SKM-1 (cell line): ENCODE measurements at regions not wholly inside any gene's neighbourhood (a gene's known extent, or its start where the extent isn't known, plus 50 kb on each side); places are given as distances from the start of the nearest gene placed in this dataset.
"Not testable (repeated sequence)": the region's sequence is repeated elsewhere in the genome, so short reads cannot be mapped to it uniquely, and the experiment has no call there.

ENCODE experiments used
- DNase-seq: peaks from one replicate; lab custom pipeline; 2025; ENCODE audit not compliant: unreplicated experiment; lab: John Stamatoyannopoulos, UW

DNA sequence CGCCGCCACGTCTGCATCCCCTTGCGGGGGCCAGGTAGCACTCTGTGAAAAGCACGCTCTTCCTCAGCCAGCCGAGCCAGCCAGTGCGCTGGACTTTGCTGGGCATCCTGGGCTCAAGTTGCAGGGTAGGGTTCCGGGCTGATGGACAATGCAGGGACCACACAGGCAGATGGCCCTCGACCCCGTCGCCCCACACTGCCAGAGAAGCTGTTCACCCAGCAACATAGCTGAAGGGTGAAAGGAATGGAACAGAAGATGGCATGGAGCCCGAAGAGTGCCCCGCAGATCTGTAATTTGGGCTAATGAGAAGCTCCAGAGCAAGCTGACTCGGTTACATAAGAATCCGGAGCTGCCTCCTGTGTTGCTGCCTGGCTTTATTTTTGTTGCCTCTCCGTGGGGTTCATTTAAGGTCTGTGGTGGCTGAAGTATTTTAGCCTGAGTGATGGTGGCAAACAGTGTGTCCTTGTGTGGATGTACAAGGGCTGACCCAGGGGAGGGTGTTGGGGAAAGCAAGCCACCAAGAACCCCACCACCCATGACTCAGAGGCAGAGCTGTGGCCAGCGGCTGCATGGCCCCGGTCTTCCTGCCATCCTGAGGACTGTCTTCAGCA is 105.8 kb downstream of the SOX1 start:
- DNase-seq: no peak

DNA sequence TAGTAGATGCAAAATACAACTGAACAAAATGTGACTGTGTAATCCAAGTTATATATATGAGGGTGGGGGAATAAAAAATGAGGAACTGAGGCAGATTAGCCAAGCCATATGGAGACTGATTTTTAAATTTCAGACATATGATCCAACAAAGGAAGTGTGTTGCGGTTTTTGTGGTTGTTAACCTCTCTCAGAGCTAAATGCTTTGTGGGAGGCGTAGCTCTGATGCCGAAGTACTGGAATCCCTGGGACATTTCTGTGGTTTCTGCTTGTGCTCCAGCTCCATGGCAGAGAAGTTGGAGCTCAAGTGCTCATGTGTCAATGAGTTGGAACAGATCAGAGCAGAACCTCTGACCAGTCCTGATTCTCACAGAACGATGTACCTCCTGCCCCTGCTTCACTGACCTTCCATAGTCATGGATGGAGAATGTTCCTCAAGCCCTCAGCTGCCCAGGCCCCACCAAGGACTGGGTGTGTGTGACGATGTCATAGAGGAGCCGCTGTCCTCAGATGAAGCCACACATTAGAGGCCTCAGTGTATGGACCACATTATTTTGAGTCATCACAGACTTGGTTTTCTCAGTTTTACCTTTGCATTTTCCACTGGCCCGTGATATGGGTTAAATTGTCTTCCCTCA is 107.6 kb downstream of the SOX1 start:
- DNase-seq: no peak

DNA sequence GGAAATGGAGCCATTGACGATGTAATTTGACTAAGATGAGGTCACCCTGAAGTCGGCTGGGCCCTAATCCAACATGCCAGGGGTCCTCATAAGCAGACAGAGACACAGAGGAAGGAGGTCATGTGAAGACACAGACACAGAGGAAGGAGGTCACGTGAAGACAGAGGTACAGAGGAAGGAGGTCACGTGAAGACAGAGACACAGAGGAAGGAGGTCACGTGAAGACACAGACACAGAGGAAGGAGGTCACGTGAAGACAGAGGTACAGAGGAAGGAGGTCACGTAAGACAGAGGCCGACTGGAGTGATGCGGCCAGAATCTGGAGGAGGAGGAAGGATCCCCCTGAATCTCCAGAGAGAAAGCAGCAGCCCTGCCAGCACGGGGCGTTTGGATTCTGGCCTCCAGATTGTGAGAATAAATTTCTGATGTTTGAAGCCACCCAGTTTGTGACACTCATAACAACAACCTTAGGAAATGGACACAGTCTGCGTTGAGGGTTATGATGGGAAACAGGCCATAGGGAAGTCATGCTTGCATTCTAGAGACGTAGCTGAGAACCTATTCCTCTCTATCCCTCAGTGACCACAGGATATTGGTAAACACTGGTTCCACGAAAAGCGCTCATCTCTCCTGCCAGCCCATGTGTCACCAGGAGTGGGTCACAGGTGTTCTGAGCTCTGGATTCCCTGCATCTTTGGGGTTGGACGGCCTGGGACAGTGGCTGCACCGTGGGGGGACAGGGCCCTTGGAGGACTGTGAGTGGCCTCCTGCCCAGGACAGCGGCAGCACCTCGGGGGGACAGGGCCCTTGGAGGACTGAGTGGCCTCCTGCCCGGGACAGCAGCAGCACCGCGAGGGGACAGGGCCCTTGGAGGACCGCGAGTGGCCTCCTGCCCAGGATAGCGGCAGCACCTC is 108.5 kb downstream of the SOX1 start:
- no peak for DNase-seq

DNA sequence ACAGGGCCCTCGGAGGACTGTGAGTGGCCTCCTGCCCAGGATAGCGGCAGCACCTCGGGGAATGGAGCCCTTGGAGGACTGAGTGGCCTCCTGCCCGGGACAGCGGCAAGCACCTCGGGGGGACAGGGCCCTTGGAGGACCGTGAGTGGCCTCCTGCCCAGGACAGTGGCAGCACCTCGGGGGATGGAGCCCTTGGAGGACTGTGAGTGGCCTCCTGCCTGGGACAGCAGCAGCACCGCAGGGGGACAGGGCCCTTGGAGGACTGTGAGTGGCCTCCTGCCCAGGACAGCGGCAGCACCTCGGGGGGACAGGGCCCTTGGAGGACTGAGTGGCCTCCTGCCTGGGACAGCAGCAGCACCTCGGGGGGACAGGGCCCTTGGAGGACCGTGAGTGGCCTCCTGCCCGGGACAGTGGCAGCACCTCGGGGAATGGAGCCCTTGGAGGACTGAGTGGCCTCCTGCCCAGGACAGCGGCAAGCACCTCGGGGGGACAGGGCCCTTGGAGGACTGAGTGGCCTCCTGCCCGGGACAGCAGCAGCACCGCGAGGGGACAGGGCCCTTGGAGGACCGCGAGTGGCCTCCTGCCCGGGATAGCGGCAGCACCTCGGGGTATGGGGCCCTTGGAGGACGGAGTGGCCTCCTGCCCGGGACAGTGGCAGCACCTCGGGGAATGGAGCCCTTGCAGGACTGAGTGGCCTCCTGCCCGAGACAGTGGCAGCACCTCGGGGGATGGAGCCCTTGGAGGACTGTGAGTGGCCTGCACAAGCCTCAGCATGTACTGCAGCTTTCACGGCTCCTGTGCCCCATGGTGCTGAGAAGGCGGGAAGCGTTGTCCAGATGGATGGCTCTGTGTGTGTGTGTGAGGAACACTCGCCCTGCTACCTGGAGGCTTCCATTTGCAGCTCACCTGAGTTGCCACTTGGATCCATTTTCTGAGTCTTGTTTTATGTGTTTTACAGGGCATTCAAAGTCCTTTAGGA is 109.5 kb downstream of the SOX1 start:
- DNase-seq: not testable (repeated sequence)

DNA sequence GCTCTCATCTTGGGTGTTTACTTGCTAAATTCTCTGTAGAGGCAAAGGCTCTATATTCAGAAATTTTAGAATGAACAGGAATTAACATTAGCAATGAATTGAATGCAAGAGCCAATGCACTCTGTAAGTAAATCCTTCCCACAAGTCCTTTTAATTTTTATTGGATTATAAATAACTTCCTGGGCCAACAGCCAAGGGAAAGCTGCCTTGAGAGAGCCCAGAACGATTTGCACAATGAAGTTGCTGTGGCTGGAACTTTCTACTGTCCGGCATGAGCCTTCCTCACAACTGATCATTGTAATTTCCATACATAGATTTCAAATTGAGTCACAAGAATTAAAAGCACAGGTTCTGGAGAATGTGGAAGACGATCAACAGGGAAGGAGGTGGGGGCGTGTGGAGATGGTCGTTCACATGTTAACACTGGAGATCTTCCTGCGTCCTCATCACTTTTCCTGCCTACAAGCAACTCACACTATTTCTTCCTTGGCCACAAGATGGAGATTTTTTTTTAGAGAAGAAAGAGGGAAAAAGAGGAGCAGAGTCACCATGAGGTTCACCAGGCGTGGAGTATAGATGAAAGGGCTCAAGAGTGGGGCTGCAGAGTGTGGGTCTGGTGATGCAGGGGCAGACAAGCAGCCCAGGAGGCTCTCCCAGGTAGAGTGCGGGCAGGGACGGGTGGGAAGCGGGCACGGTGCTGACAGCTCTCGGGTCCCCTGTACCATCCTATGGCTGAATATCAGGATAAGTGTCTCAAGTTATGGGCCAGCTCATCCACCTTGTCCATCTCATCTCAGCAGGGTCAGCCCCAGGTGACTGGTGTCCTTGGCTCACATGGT is 110.7 kb downstream of the SOX1 start:
- no peak for DNase-seq

DNA sequence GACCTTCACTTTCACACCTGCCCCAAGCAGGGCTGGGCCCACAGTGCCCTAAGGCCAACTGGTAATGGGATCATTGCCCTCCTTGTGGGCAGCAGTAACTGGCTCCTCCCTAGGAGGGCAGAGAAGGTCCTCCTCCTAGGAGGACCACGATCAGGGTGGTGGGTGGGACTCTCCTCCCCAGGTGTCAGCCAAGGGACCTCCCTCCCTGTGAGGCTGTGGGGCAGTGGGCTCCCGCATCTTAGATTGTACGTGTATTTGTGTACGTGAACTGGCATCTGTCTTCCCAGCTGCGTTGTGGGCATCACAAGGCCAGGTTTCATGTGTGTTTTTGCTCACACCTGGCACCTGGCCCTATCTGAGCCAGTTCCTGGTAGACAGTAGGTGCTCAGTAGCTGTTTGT is 111.8 kb downstream of the SOX1 start:
- DNase-seq: no peak

DNA sequence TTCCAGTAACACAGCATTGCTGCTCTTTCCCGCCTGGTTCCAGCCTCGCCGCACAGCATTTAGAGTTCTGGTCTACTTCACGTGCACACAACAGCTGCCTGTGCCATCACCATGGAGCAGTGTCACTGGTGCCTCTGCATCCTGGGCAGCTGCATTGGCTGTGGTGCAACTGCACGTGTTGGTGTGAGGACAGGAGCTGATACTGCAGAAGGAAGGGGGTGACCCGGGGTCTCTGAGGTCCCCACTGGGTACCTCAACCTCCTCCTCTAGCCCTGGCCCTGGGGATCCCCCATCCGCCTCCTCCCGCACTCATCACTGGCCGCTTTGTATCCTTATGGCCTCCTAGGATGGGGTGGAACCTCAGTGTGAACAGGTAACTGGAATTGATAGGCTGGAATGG is 112.5 kb downstream of the SOX1 start:
- DNase-seq: no peak

DNA sequence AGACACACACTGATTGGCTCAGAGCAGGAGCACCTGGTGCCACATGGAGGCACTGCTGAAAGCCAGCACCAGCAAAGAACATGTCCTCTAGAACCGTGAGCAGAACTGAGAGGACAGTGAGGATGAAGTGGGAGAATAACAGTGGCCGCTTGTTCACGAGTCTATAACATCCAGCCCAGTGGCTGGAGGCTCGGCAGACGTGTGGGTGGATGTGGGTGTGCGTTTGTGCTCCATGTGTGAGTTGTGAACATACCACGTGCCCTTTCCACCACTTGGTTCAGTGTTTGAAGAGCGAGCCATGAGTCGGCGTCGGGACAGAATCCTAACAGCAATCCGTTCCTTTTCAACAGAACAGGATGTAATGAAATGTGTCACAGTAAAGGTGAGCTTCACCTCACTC is 113.0 kb downstream of the SOX1 start:
- DNase-seq: no peak

DNA sequence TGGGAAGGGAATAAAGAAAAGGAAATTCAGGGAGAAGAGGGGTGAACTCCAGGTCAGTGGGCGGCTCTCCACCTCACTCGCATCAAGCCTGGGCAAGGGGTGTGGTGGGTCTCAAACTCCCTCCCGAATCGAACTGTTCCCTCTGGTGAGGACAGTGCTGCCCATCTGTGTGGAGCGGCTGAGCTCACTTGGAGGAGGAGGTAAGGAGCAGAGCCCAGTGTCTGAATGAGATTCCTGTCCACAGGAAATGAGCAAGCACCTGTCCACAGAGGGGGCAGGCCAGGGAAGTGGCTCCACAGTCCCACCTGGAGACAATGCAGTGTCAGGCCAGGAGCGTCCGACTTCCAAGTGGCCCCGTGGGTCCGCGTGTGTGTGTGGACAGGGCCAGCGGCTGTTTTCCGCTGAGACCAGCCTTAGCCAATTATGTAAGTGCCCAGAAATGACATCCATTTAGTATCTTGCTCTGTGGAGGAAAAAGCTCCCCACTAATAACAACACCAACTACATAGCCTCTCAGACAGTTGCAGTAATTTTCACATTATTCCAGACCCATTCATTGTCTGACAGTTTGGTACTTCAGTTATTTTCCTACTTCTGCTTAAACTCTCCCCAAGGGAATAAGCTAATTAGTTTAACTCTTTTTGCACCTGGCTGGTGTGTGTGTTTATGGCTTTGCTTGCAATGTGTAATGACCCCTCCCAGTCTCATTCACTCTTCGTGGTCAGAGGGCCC is 114.6 kb downstream of the SOX1 start:
- no peak for DNase-seq

DNA sequence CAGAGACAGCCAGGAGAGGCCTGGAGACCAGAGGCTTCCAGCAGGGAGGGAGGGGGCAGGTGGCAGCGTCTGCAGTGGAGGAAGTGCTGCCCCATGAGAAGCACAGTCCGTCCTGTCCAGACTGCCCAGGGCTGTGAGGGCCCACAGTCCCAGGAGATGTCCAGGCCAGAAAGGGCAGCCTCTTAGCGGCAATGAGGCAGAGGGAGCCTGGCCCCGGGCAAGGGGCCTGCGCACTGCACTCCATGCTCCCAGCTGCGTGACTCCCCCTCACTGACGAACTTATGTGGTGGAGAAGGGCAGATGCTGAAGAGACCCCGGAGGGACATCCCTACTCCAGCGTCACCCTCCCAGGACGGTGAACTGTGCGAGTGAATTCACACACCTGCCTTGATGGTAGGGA is 115.3 kb downstream of the SOX1 start:
- DNase-seq: no peak

DNA sequence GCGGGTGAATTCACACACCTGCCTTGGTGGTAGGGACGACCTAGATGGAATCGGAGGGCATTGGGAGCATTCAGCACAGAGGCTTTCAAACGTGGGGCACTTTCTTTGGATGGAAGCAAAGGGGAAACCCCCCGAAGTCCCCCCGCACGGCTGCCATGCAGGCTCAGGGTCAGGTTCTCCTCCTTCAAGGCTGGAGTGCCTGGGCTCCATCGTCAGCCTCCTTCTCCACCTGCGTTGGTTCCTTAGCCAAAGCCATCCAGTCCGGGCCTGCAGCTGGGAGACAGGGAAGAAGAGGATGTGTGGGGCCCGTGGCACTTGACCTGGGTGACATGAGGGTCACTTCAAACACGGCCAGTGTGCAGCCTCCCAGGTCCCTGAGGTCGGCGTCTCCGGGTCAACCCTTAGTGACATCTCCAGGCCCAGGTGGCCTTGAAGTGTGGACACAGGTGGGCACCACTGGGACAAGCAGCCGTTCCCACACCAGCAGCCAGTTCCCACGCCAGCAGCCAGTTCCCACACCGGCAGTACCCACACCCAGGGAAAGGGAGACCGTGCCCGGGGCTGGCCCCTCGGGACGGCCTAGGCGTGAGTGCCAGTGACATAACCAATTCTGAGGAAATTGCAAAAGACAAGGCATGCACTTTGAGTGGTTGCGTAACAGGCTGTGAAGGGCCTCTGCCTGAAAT is 116.0 kb downstream of the SOX1 start:
- DNase-seq: peak; percentile 55

DNA sequence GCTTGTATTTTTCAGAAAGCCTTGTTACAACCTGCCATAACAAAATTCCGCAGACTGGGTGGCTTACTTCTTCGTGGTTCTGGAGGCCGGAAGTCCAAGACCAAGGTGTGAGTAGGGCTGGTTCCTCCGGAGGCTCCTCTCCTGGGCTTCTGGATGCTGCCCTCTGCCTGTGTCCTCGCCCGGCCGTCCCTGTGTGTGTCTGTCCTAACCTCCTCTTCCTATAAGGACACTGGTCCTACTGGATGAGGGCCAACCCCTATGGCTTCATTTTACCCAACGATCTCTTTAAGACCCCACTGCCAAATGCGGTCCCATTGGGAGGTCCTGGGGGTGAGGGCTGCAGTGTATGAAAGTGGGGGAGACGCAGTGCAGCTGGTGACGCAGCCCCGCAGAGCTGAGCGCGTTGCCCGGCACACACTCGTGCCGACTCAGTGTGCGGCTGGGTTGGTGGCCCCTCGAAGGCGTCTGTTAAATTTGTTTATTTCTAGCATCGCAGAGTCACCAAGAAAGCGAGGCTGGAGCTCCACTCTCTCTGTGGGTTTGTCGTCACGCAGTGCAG is 116.7 kb downstream of the SOX1 start:
- DNase-seq: no peak

DNA sequence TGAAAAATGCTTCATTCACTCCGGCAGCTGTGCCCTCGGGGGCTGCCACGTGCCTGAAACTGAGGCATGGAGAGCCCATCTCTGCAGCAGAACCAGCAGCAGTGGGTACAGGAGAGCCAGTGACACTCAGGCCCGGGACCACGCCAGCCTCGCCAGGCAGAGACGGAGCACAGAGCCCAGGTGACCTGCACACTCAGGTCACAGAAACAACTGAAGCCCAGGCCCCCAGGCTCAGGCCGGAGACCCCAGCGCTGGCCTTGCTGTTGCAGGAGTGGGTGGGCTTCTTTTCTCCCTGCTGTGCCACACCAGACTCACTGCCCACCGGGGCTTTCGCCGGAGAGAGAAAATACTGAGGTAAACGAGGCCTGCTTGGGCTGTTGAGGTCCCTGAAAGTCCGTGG is 117.3 kb downstream of the SOX1 start:
- DNase-seq: no peak

DNA sequence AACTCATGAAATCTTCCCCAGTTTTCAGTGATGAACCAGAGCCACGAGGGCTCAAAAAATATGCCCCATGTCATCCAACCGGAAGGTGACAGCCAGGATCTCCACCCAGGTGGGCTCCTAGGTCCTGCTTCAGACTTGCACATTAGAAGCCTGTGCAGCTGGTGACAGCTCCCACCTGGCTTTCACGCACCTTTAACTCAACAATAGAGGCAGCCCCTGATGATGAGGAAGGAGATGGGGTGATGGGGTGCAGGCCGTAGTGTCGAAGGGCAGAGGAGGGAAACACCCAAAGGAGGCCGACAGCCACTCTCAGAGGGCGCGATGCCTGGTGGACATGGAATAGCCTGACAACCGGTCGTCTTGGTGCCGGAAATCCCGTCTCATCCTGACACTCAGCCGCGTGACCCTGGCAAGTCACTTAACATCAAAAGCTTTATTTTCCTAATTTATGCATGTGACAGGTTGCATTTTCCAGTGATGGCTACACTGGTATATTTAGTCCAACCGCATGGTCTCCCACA is 118.0 kb downstream of the SOX1 start:
- no peak for DNase-seq

DNA sequence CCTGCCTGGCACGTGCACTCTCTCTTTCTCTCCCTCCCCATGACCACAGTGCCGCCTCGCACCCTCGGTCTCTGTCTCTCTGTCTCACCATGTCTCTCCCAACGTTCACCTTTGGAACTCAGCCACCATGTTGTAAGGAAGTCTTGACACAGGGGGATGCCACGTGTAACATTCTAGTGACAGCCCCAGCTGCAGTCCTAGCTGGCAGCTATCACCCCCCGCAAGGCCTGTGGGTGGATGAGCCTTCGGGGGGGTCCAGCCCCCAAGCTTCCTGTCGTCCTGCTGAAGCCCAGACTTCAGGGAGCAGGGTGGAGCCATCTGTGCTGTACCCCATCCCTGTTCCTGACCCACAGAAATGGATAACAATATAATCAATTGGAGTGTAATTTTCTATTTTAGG is 118.5 kb downstream of the SOX1 start:
- no peak for DNase-seq

DNA sequence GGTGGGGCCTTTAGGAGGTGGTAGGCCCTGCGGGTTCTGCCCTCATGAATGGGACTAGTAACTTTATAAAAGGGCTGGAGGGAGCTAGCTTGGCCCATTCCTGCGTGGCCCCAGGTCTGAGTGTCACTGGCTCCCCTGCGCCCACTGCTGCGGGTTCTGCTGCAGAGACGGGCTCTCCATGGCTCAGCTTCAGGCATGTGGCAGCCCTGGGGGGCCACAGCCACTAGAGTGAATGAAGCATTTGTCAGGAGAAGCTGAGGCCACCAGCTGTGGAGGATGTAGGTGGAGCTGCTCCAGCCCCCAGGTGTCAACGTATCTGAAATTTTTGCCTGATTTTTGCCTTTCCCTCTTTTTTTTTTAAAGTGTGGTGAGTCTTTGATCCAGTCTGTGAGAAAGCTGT is 119.1 kb downstream of the SOX1 start:
- DNase-seq: no peak

DNA sequence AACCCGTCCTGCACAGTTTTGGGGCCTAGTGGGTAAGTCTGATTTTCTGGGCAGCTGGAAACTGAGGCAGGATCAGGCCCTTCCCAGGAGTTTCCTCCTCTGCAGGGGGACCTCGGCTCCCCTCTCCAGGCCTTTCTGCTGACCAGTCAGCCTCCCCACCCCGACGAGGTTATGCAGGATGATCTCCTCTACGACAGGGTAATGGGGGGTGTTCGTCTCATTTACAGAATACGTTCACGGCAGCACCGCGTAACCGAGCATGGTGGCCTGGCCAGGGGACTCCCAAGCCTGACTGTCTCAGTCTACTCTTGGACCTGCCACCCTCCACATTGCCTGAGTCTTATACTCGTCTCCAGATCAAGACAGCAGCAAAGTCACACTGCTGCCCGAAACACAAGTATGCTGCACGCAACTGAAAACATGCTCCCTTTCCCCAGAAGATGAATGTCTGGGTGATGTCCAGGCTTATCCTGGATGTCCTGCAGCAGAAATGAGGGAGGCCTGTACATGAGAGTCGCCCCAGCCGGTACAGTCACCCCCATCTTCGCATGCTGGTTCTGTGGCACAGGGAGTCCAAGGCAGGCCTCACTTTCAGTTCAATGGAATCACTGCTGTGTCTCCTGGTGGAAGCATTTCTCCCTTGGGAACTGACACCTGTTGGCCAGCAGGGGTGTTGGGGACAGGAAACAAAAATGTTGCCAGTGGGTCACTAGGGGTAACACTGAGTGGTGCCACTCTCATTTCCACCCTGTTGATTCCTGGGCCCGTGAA is 120.8 kb downstream of the SOX1 start:
- DNase-seq: no peak

DNA sequence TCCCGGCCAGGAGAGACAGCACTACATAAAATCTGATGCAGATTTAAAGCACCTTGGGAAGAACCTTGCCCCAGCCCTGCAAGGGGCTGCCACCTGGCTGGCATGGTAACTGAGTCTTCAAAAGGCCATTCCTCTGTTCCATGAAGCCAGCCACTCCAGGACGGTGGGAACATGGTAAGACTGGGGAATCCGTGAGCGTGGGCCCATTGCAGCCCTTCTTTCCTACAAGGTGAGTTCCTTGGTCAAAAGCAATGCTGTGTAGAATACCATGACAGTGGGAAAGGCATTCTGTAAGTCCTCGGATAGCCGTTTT is 121.3 kb downstream of the SOX1 start:
- no peak for DNase-seq
